ENCODE measurements at regions not wholly inside any gene's neighbourhood (a gene's known extent, or its start where the extent isn't known, plus 50 kb on each side); places are given as distances from the start of the nearest gene placed in this dataset.

- TF ChIP-seq CTCF (tag by site-specific recombination; IDR thresholded peaks at IDR 0.05), result no peak
- no peak for TF ChIP-seq ZNF140 (tag by site-specific recombination; IDR thresholded peaks at IDR 0.05)
- no peak for TF ChIP-seq ZBTB21 (tag by site-specific recombination; IDR thresholded peaks at IDR 0.05)
Measured at GRCh38 chr12:88390811-88391210, 189.5 kb downstream of the KITLG start.
